ENCODE measurements at regions not wholly inside any gene's neighbourhood (a gene's known extent, or its start where the extent isn't known, plus 50 kb on each side); places are given as distances from the start of the nearest gene placed in this dataset.

DNA sequence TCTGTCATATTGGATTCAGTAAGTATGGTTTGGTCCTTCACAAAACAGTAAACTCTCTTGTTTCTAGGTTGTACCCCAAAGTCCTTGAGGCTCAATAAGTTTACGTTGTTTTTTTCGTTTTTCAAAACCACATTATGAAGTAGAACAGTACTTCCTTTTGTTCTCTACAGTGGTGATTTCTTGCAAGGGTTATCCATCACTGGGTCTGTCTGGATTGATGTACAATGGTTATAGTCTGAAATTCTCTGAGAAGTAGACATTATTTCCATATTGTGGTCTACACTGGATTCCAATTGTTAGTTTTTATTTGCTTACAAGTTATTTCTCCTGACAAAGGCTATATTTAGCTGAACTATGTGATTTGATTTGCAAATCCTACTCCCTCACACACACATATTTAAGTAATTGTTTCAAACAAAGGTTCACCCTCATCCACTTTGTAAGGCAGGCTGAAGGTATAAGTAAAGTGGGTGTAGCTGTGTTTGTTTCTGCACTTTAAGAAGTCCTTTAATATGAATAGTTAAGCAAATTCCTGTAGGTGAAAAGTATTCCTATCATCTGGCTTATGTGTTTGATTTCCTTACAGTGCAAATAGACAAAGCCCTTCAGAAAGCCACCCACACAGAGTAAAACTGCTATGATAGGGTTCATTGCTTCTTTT, 64.2 kb upstream of the MME start:
- TF ChIP-seq, protein P1, sequence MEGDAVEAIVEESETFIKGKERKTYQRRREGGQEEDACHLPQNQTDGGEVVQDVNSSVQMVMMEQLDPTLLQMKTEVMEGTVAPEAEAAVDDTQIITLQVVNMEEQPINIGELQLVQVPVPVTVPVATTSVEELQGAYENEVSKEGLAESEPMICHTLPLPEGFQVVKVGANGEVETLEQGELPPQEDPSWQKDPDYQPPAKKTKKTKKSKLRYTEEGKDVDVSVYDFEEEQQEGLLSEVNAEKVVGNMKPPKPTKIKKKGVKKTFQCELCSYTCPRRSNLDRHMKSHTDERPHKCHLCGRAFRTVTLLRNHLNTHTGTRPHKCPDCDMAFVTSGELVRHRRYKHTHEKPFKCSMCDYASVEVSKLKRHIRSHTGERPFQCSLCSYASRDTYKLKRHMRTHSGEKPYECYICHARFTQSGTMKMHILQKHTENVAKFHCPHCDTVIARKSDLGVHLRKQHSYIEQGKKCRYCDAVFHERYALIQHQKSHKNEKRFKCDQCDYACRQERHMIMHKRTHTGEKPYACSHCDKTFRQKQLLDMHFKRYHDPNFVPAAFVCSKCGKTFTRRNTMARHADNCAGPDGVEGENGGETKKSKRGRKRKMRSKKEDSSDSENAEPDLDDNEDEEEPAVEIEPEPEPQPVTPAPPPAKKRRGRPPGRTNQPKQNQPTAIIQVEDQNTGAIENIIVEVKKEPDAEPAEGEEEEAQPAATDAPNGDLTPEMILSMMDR (IDR thresholded peaks at IDR 0.05; ENCODE audit: poor library complexity) = no peak
- no peak for TF ChIP-seq EZH2 (IDR thresholded peaks at IDR 0.05; ENCODE audit: borderline replicate concordance)

Data from hepatocyte (in vitro differentiated cells).